SK-N-SH (cell line): ENCODE measurements at regions not wholly inside any gene's neighbourhood (a gene's known extent, or its start where the extent isn't known, plus 50 kb on each side); places are given as distances from the start of the nearest gene placed in this dataset.

Experiments used
- CTCF ChIA-PET: fragments of 300-600, 350-600 bp; formaldehyde crosslinking; extraction: SDS; loops from one replicate; lab custom pipeline; 2021; lab: Yijun Ruan, JAX
- POLR2A ChIA-PET: fragments of 350-600 bp; sonication (Branson Sonifier 250); formaldehyde crosslinking; extraction: SDS; loops from one replicate; lab custom pipeline; 2020; ENCODE audit warnings: antibody characterized with exemption, inconsistent platforms; lab: Yijun Ruan, JAX
- DNase-seq: peaks from one replicate; pipeline ENCODE4 v3.0.0; 2012
- H2AFZ ChIP-seq: fragments of 200-600 bp; sonication (generic); 2 replicates; pipeline ENCODE4 v1.8.1; 2016; ENCODE audit warnings: antibody characterized with exemption, mild to moderate bottlenecking, low read depth
- H3F3A ChIP-seq: fragments of 200-600 bp; sonication (generic); replicated peaks from 2 replicates; pipeline ENCODE3; 2016; ENCODE audit warnings: antibody characterized with exemption, mild to moderate bottlenecking; ENCODE audit not compliant: insufficient read depth
- H3K27ac ChIP-seq, 2 experiments: fragments of 200-500 bp in 1 of 2; fragments of 200-600 bp in 1 of 2; sonication (Bioruptor generic) in 1 of 2; sonication (generic), shearing (Covaris generic) in 1 of 2; 2 replicates each; pipeline versions ENCODE4 v1.5.1 to v1.6.1; 2014 to 2016; ENCODE audit warnings: low read depth in 2 of 2, inconsistent platforms in 1 of 2, low read length in 1 of 2, mild to moderate bottlenecking in 1 of 2, mixed read lengths in 1 of 2
- H3K27me3 ChIP-seq: fragments of 200-600 bp; sonication (generic), shearing (Covaris generic); 2 replicates; pipeline ENCODE4 v1.6.1; 2016; ENCODE audit warnings: mixed run types; ENCODE audit not compliant: insufficient read depth
- H3K36me3 ChIP-seq, 2 experiments: fragments of 200-500 bp in 1 of 2; fragments of 200-600 bp in 1 of 2; sonication (Bioruptor generic) in 1 of 2; sonication (generic) in 1 of 2; replicated peaks in 1 of 2; 2 replicates each; pipeline versions ENCODE3 to v1.5.1; 2014 to 2016; ENCODE audit warnings: low read length in 1 of 2, mild to moderate bottlenecking in 1 of 2; ENCODE audit not compliant: insufficient read depth in 2 of 2, control insufficient read depth in 1 of 2
- H3K4me1 ChIP-seq, 2 experiments: fragments of 200-500 bp in 1 of 2; fragments of 200-600 bp in 1 of 2; sonication (Bioruptor generic) in 1 of 2; sonication (generic), shearing (Covaris generic) in 1 of 2; 2 replicates each; pipeline versions ENCODE4 v1.5.1 to v1.6.1; 2014 to 2016; ENCODE audit warnings: low read depth in 1 of 2, low read length in 1 of 2, mixed run types in 1 of 2; ENCODE audit not compliant: insufficient read depth in 2 of 2, control insufficient read depth in 1 of 2
- H3K4me2 ChIP-seq: fragments of 200-600 bp; sonication (generic), shearing (Covaris generic); 2 replicates; pipeline ENCODE4 v1.6.1; 2017; ENCODE audit warnings: mixed run types
- H3K4me3 ChIP-seq, 2 experiments: fragments of 200-500 bp in 1 of 2; fragments of 200-600 bp in 1 of 2; sonication (Bioruptor generic) in 1 of 2; sonication (generic), shearing (Covaris generic) in 1 of 2; 2 replicates each; pipeline versions ENCODE4 v1.5.1 to v1.8.1; 2014 to 2016; ENCODE audit warnings: low read depth in 2 of 2, inconsistent platforms in 1 of 2, low read length in 1 of 2, mild to moderate bottlenecking in 1 of 2, mixed read lengths in 1 of 2, moderate library complexity in 1 of 2
- H3K79me2 ChIP-seq: fragments of 200-600 bp; sonication (generic); 2 replicates; pipeline ENCODE4 v1.8.1; 2017; ENCODE audit warnings: mild to moderate bottlenecking; ENCODE audit not compliant: insufficient read depth
- H3K9ac ChIP-seq: fragments of 200-600 bp; sonication (generic); 2 replicates; pipeline ENCODE4 v1.6.1; 2017; ENCODE audit warnings: mixed run types
- H3K9me2 ChIP-seq: fragments of 200-600 bp; sonication (generic); 2 replicates; pipeline ENCODE4 v1.6.1; 2017; ENCODE audit warnings: mixed run types
- H3K9me3 ChIP-seq: fragments of 200-600 bp; sonication (generic); 2 replicates; pipeline ENCODE4 v1.6.1; 2017; ENCODE audit warnings: mixed run types, mild to moderate bottlenecking, moderate library complexity
- H4K20me1 ChIP-seq: fragments of 200-600 bp; sonication (generic); 2 replicates; pipeline ENCODE4 v1.6.1; 2017; ENCODE audit warnings: mild to moderate bottlenecking, mixed run types; ENCODE audit not compliant: insufficient read depth
- CHD2 ChIP-seq: fragments of 150-350 bp; IDR thresholded peaks from 2 replicates; pipeline ENCODE4 v1.6.1; 2018; ENCODE audit warnings: low read length; ENCODE audit not compliant: partially characterized antibody
- ELF1 ChIP-seq: IDR thresholded peaks from 2 replicates; pipeline ENCODE4 v1.4.0; 2012
- EZH2phosphoT487 ChIP-seq: fragments of 200-600 bp; sonication (generic); IDR thresholded peaks from 2 replicates; pipeline ENCODE4 v1.6.1; 2017; ENCODE audit warnings: low read depth, mixed run types, mild to moderate bottlenecking, antibody characterized with exemption, moderate library complexity, borderline replicate concordance
- FOSL2 ChIP-seq: IDR thresholded peaks from 2 replicates; pipeline ENCODE4 v1.4.0; 2012; ENCODE audit warnings: low read depth, mild to moderate bottlenecking, moderate library complexity, borderline replicate concordance
- FOXM1 ChIP-seq: IDR thresholded peaks from 2 replicates; pipeline ENCODE4 v1.4.0; 2012; ENCODE audit warnings: low read depth, mild to moderate bottlenecking
- IRF3 ChIP-seq: fragments of 150-350 bp; IDR thresholded peaks from 2 replicates; pipeline ENCODE4 v1.6.1; 2016; ENCODE audit warnings: mild to moderate bottlenecking, low read depth, low read length
- JUND ChIP-seq: IDR thresholded peaks from 2 replicates; pipeline ENCODE4 v1.4.0; 2012
- MXI1 ChIP-seq: IDR thresholded peaks from 2 replicates; pipeline ENCODE4 v1.6.1; 2012; ENCODE audit warnings: mild to moderate bottlenecking, low read depth, low read length, improper control_type of control experiment
- PBX3 ChIP-seq: IDR thresholded peaks from 2 replicates; pipeline ENCODE4; 2012
- RCOR1 ChIP-seq: fragments of 150-350 bp; IDR thresholded peaks from 2 replicates; pipeline ENCODE4 v1.6.1; 2017; ENCODE audit warnings: antibody characterized with exemption, low read length
- REST ChIP-seq: IDR thresholded peaks from 2 replicates; pipeline ENCODE4 v1.6.1; 2012; ENCODE audit warnings: mild to moderate bottlenecking, low read depth, low read length, moderate library complexity
- SMC3 ChIP-seq: IDR thresholded peaks from 2 replicates; pipeline ENCODE4 v1.6.1; 2012; ENCODE audit warnings: low read depth, low read length, improper control_type of control experiment
- TAF1 ChIP-seq: IDR thresholded peaks from 2 replicates; pipeline ENCODE4 v1.6.1; 2012; ENCODE audit warnings: low read depth, mild to moderate bottlenecking, low read length, moderate library complexity, borderline replicate concordance
- USF1 ChIP-seq: IDR thresholded peaks from 2 replicates; pipeline ENCODE4 v1.4.0; 2012; ENCODE audit warnings: low read depth, borderline replicate concordance
- YY1 ChIP-seq: IDR thresholded peaks from 2 replicates; pipeline ENCODE4 v1.4.0; 2012; ENCODE audit warnings: low read depth, mild to moderate bottlenecking
- ZBTB33 ChIP-seq: IDR thresholded peaks from 2 replicates; pipeline ENCODE4 v1.4.0; 2012; ENCODE audit warnings: low read depth, borderline replicate concordance
- WGBS: methylation state at CpG from one replicate; pipeline ENCODE4 v1.1.6; 2017; ENCODE audit warnings: low lambda C conversion rate; 5-methylcytosine and 5-hydroxymethylcytosine counted together

- TF ChIP-seq USF1, result no peak
- no peak for TF ChIP-seq TAF1
- no peak for TF ChIP-seq ZBTB33
- no peak for TF ChIP-seq REST
- no peak for TF ChIP-seq EZH2phosphoT487
- no peak for TF ChIP-seq SMC3
- no peak for TF ChIP-seq PBX3
- no peak for TF ChIP-seq IRF3
- TF ChIP-seq CHD2, result no peak
- no peak for TF ChIP-seq YY1
- no peak for TF ChIP-seq JUND
- TF ChIP-seq FOXM1, result no peak
- TF ChIP-seq ELF1, result no peak
- no peak for TF ChIP-seq FOSL2
- no peak for TF ChIP-seq MXI1
- no peak for TF ChIP-seq RCOR1
Measured at GRCh38 chr9:27880156-27880555, 306.9 kb upstream of the C9orf72 start.

More at GRCh38 chr9:27880156-27880555, 306.9 kb upstream of the C9orf72 start:
- Histone ChIP-seq H3K79me2 (no peaks in the 10 kb centered on the region), H2AFZ (no peak overlapping the region), H3K9me2 (no peaks in the 10 kb centered on the region), H4K20me1 (no peaks in the 10 kb centered on the region), H3K4me1 (no peaks in the 10 kb centered on the region), H3K27me3 (no peaks in the 10 kb centered on the region; the same call in 1 of the 2 replicates), H3K9me3 (no peaks in the 10 kb centered on the region), H3K4me3 (no peak overlapping the region), H3K27ac (no peak overlapping the region), H3K9ac (no peak overlapping the region), H3K4me2 (no peak overlapping the region), H3F3A (no peaks in the 10 kb centered on the region), H3K36me3 (no peaks in the 10 kb centered on the region)
- CTCF ChIA-PET, result no interaction called here
- 29% methylated on average over 3 of the region's 3 CpGs for WGBS
- DNase-seq, result no peak
- POLR2A ChIA-PET, result no interaction called here
